ENCODE measurements at regions not wholly inside any gene's neighbourhood (a gene's known extent, or its start where the extent isn't known, plus 50 kb on each side); places are given as distances from the start of the nearest gene placed in this dataset.

DNA sequence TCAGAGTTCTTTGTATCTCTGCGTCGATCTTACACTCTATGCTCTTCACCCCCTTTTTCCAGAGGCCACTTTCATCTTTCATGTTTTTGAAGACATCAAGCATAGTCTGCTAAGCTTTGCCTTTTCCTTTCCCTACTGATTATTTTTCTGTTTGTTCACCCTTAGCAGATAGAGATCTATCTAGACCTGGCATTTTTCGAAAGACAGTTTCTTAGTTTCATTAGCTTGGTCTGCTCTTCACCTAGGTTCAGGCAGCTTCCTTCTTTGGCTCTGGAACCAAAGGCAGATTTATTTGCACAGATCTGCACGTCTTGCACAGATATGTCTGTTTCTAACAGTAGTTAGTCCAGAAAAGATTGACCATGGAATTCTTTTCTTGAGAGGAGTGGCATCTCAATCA lies 122.7 kb upstream of the HS3ST5 start:
- Histone ChIP-seq H3K79me1 (ENCODE audit: low read length) (no peaks in the 10 kb centered on the region), H3K14ac (ENCODE audit: low read length) (no peak overlapping the region), H4K91ac (ENCODE audit: low read depth, low read length) (no peak overlapping the region), H2BK5ac (ENCODE audit: low read depth, low read length, poor library complexity) (no peak overlapping the region), H3K23ac (ENCODE audit: low read length) (no peak overlapping the region), H2AFZ (ENCODE audit: insufficient read depth, low read length, poor library complexity) (no peak overlapping the region), H3K36me3 (ENCODE audit: control insufficient read depth in 1 of 2, insufficient read depth in 2 of 2, low read length in 2 of 2) (no peaks in the 10 kb centered on the region), H2AK5ac (ENCODE audit: low read length) (no peak overlapping the region), H4K12ac (ENCODE audit: low read depth, low read length) (no peak overlapping the region), H3K27ac (ENCODE audit: low read depth, low read length) (no peak overlapping the region), H3K9ac (ENCODE audit: low read length) (no peak overlapping the region), H3K79me2 (ENCODE audit: control insufficient read depth, insufficient read depth, low read length, poor library complexity) (no peaks in the 10 kb centered on the region), H3K4me2 (ENCODE audit: low read length) (no peak overlapping the region), H2BK120ac (ENCODE audit: insufficient read depth, low read length, poor library complexity) (no peak overlapping the region), H4K8ac (ENCODE audit: low read depth, low read length) (no peak overlapping the region), H3K27me3 (ENCODE audit: insufficient read depth, low read length) (no peaks in the 10 kb centered on the region), H3K9me3 (ENCODE audit: insufficient read depth, low read depth, low read length) (no peaks in the 10 kb centered on the region), H3K18ac (ENCODE audit: low read length) (no peak overlapping the region), H2BK12ac (ENCODE audit: low read length) (no peak overlapping the region), H3K4ac (ENCODE audit: low read depth, low read length) (no peak overlapping the region), H3K4me3 (ENCODE audit: low read depth, low read length) (no peak overlapping the region), H3K4me1 (ENCODE audit: control insufficient read depth in 1 of 2, insufficient read depth in 2 of 2, low read length in 2 of 2) (no peaks in the 10 kb centered on the region)
- no CpG with 5 or more reads among the region's 4 CpGs for WGBS (ENCODE audit: extremely low coverage, insufficient coverage, insufficient read length)
- DNase-seq = no peak

DNA sequence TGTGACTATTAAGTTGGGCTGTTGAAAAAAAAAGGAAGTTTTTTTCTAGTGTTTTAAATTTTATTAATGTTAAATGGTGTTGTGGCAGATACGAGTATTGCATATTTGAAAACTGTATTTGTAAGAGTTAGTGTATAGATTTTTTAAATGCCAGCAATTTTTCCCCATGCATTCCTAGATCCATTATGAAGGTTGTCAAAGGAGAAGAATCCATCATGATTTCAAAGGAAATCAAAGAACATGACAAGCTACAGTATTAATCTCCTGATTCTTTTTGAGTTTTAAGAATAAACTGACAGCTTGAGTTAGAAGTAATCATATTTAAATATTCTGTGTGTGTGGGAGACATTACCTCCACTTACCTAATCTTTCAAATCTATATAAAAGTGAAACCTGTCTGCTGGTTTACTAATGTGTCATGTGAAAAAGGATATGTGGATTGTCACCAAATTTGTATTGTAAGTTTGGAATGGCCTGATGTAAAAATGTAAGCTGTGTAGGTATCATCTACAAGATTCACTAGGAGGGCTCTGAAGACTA lies 111.0 kb upstream of the HS3ST5 start:
- Histone ChIP-seq H2BK12ac (ENCODE audit: low read length) (no peak overlapping the region), H3K14ac (ENCODE audit: low read length) (no peak overlapping the region), H2AFZ (ENCODE audit: insufficient read depth, low read length, poor library complexity) (no peak overlapping the region), H3K36me3 (ENCODE audit: control insufficient read depth in 1 of 2, insufficient read depth in 2 of 2, low read length in 2 of 2) (no peaks in the 10 kb centered on the region), H3K4me3 (ENCODE audit: low read depth, low read length) (no peak overlapping the region), H3K4ac (ENCODE audit: low read depth, low read length) (no peak overlapping the region), H4K12ac (ENCODE audit: low read depth, low read length) (no peak overlapping the region), H3K4me2 (ENCODE audit: low read length) (no peak overlapping the region), H3K27me3 (ENCODE audit: insufficient read depth, low read length) (no peaks in the 10 kb centered on the region), H3K9me3 (ENCODE audit: insufficient read depth, low read depth, low read length) (no peaks in the 10 kb centered on the region), H2BK120ac (ENCODE audit: insufficient read depth, low read length, poor library complexity) (no peak overlapping the region), H4K8ac (ENCODE audit: low read depth, low read length) (no peak overlapping the region), H3K23ac (ENCODE audit: low read length) (no peak overlapping the region), H4K91ac (ENCODE audit: low read depth, low read length) (no peak overlapping the region), H2BK5ac (ENCODE audit: low read depth, low read length, poor library complexity) (no peak overlapping the region), H2AK5ac (ENCODE audit: low read length) (no peak overlapping the region), H3K4me1 (ENCODE audit: control insufficient read depth in 1 of 2, insufficient read depth in 2 of 2, low read length in 2 of 2) (no peaks in the 10 kb centered on the region), H3K18ac (ENCODE audit: low read length) (no peak overlapping the region), H3K27ac (ENCODE audit: low read depth, low read length) (no peak overlapping the region), H3K9ac (ENCODE audit: low read length) (no peak overlapping the region), H3K79me1 (ENCODE audit: low read length) (no peaks in the 10 kb centered on the region), H3K79me2 (ENCODE audit: control insufficient read depth, insufficient read depth, low read length, poor library complexity) (no peaks in the 10 kb centered on the region)
- 100% methylated on average over 1 of the region's 1 CpG for WGBS (ENCODE audit: extremely low coverage, insufficient coverage, insufficient read length)
- peak in 1 of 2 donors; percentile 17 for DNase-seq

DNA sequence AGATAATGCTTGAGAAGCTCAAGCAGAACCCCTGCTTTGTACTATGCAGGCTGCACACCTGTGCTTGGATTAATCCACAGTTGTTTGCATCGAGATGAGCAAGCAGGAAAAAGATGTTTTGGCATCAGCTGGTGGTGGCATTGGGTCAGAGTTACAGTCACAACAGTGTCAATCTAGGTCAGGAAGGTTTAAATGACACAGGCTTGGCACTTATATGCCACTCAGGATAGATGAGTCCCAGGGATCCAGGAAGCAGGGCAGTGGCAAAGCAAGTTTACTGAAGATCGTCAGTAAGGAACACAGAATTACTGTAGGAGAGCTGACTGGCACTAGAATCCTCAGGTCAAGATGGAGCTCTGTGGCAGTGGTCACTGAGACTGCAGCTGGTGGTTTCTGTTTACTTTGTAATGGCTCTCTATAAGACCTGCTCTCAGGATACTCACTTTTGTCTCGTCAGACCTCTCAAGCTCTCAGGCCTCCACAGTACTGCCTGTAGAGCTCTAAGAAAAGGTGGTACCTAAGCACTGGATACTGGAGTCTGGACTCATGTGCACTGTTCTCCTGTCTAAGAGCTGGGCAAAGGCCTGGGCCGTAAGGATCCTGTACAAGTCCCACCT lies 110.1 kb upstream of the HS3ST5 start:
- Histone ChIP-seq H4K8ac (ENCODE audit: low read depth, low read length) (no peak overlapping the region), H3K9ac (ENCODE audit: low read length) (no peak overlapping the region), H3K4me3 (ENCODE audit: low read depth, low read length) (no peak overlapping the region), H3K79me2 (ENCODE audit: control insufficient read depth, insufficient read depth, low read length, poor library complexity) (no peaks in the 10 kb centered on the region), H3K18ac (ENCODE audit: low read length) (no peak overlapping the region), H3K9me3 (ENCODE audit: insufficient read depth, low read depth, low read length) (no peaks in the 10 kb centered on the region), H3K4ac (ENCODE audit: low read depth, low read length) (no peak overlapping the region), H2AFZ (ENCODE audit: insufficient read depth, low read length, poor library complexity) (no peak overlapping the region), H3K4me2 (ENCODE audit: low read length) (no peak overlapping the region), H3K79me1 (ENCODE audit: low read length) (no peaks in the 10 kb centered on the region), H4K12ac (ENCODE audit: low read depth, low read length) (no peak overlapping the region), H2BK5ac (ENCODE audit: low read depth, low read length, poor library complexity) (no peak overlapping the region), H3K4me1 (ENCODE audit: control insufficient read depth in 1 of 2, insufficient read depth in 2 of 2, low read length in 2 of 2) (no peaks in the 10 kb centered on the region), H3K23ac (ENCODE audit: low read length) (no peak overlapping the region), H2BK12ac (ENCODE audit: low read length) (no peak overlapping the region), H3K27me3 (ENCODE audit: insufficient read depth, low read length) (no peaks in the 10 kb centered on the region), H2AK5ac (ENCODE audit: low read length) (no peak overlapping the region), H3K36me3 (ENCODE audit: control insufficient read depth in 1 of 2, insufficient read depth in 2 of 2, low read length in 2 of 2) (no peaks in the 10 kb centered on the region), H4K91ac (ENCODE audit: low read depth, low read length) (no peak overlapping the region), H2BK120ac (ENCODE audit: insufficient read depth, low read length, poor library complexity) (no peak overlapping the region), H3K27ac (ENCODE audit: low read depth, low read length) (no peak overlapping the region), H3K14ac (ENCODE audit: low read length) (no peak overlapping the region)
- no peak for DNase-seq
- WGBS (ENCODE audit: extremely low coverage, insufficient coverage, insufficient read length) = no CpG with 5 or more reads among the region's 4 CpGs

DNA sequence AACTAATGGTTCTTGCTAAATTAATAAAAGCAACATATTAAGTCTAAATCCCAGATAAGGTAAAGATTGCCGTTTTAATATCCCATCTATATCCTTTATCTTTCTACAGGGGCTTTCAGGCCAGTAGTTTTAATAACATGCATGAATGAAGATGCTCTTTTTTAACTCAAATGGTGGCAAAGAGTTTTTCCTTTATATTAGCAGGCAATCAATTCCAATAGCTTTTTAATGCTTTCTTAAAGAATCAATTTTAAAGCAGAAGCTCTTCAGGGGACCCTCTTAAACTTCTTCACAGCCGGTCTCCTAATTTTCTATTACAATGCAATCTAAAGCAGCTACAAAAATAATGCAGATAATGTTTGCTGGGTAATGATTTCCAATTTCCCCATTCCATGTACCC lies 107.8 kb upstream of the HS3ST5 start:
- no peak overlapping the region for H3K27ac ChIP-seq (ENCODE audit: low read depth, low read length)
- no peaks in the 10 kb centered on the region for H3K36me3 ChIP-seq (ENCODE audit: control insufficient read depth in 1 of 2, insufficient read depth in 2 of 2, low read length in 2 of 2)
- H3K18ac ChIP-seq (ENCODE audit: low read length) = no peak overlapping the region
- DNase-seq = no peak
- no peaks in the 10 kb centered on the region for H3K79me1 ChIP-seq (ENCODE audit: low read length)
- H2BK120ac ChIP-seq (ENCODE audit: insufficient read depth, low read length, poor library complexity) = no peak overlapping the region
- no peak overlapping the region for H2BK5ac ChIP-seq (ENCODE audit: low read depth, low read length, poor library complexity)
- H3K4me2 ChIP-seq (ENCODE audit: low read length) = no peak overlapping the region
- H4K8ac ChIP-seq (ENCODE audit: low read depth, low read length) = no peak overlapping the region
- no peak overlapping the region for H4K91ac ChIP-seq (ENCODE audit: low read depth, low read length)
- H3K4me3 ChIP-seq (ENCODE audit: low read depth, low read length) = no peak overlapping the region
- H4K12ac ChIP-seq (ENCODE audit: low read depth, low read length) = no peak overlapping the region
- no CpG with 5 or more reads among the region's 2 CpGs for WGBS (ENCODE audit: extremely low coverage, insufficient coverage, insufficient read length)
- H3K4me1 ChIP-seq (ENCODE audit: control insufficient read depth in 1 of 2, insufficient read depth in 2 of 2, low read length in 2 of 2) = no peaks in the 10 kb centered on the region
- no peak overlapping the region for H3K9ac ChIP-seq (ENCODE audit: low read length)
- no peak overlapping the region for H2AFZ ChIP-seq (ENCODE audit: insufficient read depth, low read length, poor library complexity)
- no peaks in the 10 kb centered on the region for H3K27me3 ChIP-seq (ENCODE audit: insufficient read depth, low read length)
- H2AK5ac ChIP-seq (ENCODE audit: low read length) = no peak overlapping the region
- no peak overlapping the region for H3K23ac ChIP-seq (ENCODE audit: low read length)
- no peaks in the 10 kb centered on the region for H3K9me3 ChIP-seq (ENCODE audit: insufficient read depth, low read depth, low read length)
- H3K4ac ChIP-seq (ENCODE audit: low read depth, low read length) = no peak overlapping the region
- no peak overlapping the region for H2BK12ac ChIP-seq (ENCODE audit: low read length)
- H3K14ac ChIP-seq (ENCODE audit: low read length) = no peak overlapping the region
- no peaks in the 10 kb centered on the region for H3K79me2 ChIP-seq (ENCODE audit: control insufficient read depth, insufficient read depth, low read length, poor library complexity)
